ENCODE measurements at regions not wholly inside any gene's neighbourhood (a gene's known extent, or its start where the extent isn't known, plus 50 kb on each side); places are given as distances from the start of the nearest gene placed in this dataset.

GRCh38 chr22:22798232-22798616, 89.4 kb upstream of the IGLL5 start:
- in situ Hi-C loops (cut with MboI; ENCODE audit: low sequenced_read_pairs, unreplicated experiment) = no loop called here
- TF ChIP-seq CTCF (IDR thresholded peaks at IDR 0.05; ENCODE audit: borderline replicate concordance, control extremely low read depth, extremely low read depth, insufficient read depth, missing control alignments) = no peak
- no peak for DNase-seq (ENCODE audit: low spot score)

GRCh38 chr22:22798716-22799115, 88.9 kb upstream of the IGLL5 start:
- TF ChIP-seq CTCF (IDR thresholded peaks at IDR 0.05; ENCODE audit: borderline replicate concordance, control extremely low read depth, extremely low read depth, insufficient read depth, missing control alignments) = no peak
- DNase-seq (ENCODE audit: low spot score) = no peak
- in situ Hi-C loops (cut with MboI; ENCODE audit: low sequenced_read_pairs, unreplicated experiment) = no loop called here

DNA sequence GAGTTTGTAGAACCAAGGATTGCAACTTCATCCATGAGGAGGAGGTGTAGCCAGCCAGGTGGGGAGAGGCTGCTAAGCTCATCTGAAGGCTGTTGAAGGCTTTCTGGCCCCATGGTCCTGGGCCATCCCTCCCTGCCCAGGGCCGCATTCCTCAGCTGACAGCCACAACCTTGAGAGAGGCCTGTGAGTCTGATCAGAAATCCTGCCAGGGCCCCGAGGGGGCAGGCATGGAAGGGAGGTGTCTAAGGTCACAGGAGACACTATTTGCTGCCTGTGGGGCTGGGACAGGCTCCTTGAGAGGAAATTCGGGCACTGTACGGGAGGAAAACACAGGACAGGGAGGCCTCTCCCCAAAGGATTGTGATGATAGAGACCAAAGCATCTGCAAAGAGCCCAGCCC, 88.1 kb upstream of the IGLL5 start:
- TF ChIP-seq CTCF (IDR thresholded peaks at IDR 0.05; ENCODE audit: borderline replicate concordance, control extremely low read depth, extremely low read depth, insufficient read depth, missing control alignments) = no peak
- in situ Hi-C loops (cut with MboI; ENCODE audit: low sequenced_read_pairs, unreplicated experiment) = no loop called here
- DNase-seq (ENCODE audit: low spot score) = no peak

- TF ChIP-seq CTCF (IDR thresholded peaks at IDR 0.05; ENCODE audit: borderline replicate concordance, control extremely low read depth, extremely low read depth, insufficient read depth, missing control alignments) = no peak
- no peak for DNase-seq (ENCODE audit: low spot score)
- in situ Hi-C loops (cut with MboI; ENCODE audit: low sequenced_read_pairs, unreplicated experiment) = loop anchor here (5.0 kb wide), 1 partner anchor 82 kb away; no protein-coding TSS in a partner anchor
Observed at GRCh38 chr22:22800716-22801115, 86.9 kb upstream of the IGLL5 start.

DNA sequence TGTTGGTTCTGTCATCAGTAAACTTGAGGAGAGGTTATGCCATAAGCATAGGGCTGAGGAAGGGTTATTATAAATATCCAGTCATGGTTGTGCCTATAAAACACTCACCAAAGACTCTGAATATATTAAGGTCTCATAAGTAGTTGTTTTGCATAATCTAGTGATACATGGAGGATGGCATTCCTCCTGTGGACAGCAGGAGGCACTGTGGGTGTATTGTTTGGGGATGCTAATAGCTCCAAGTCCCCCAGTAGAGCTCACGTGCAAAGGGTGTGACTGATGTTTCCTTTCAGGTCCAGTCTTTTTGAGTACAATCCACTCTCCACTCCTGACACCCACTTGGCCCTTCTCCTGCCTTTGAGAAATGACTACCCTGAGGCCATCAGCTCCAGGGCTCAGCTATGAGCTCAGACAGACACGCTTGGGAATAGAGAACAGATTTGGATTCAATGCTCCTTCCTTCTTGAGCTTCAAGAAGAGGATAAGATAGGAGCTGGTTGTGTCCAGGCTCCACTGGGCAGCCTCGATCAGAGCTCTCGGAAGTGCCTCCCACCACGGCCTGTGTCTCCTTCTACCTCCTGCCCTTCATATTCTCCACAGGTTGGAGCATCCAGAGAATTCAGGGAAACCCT, 85.2 kb upstream of the IGLL5 start:
- in situ Hi-C loops (cut with MboI; ENCODE audit: low sequenced_read_pairs, unreplicated experiment) = loop anchor here (5.0 kb wide), 1 partner anchor 80 kb away; no protein-coding TSS in a partner anchor
- no peak for TF ChIP-seq CTCF (IDR thresholded peaks at IDR 0.05; ENCODE audit: borderline replicate concordance, control extremely low read depth, extremely low read depth, insufficient read depth, missing control alignments)
- DNase-seq (ENCODE audit: low spot score) = no peak

- in situ Hi-C loops (cut with MboI; ENCODE audit: low sequenced_read_pairs, unreplicated experiment) = loop anchor here (5.0 kb wide), 1 partner anchor 79 kb away; no protein-coding TSS in a partner anchor
Observed at GRCh38 chr22:22803285-22803853, 84.2 kb upstream of the IGLL5 start.

More at GRCh38 chr22:22803285-22803853, 84.2 kb upstream of the IGLL5 start:
- TF ChIP-seq CTCF (IDR thresholded peaks at IDR 0.05; ENCODE audit: borderline replicate concordance, control extremely low read depth, extremely low read depth, insufficient read depth, missing control alignments) = no peak
- DNase-seq (ENCODE audit: low spot score) = no peak

All from GM13976 (cell line).